DMS53 treated with DMSO at 0.1 percent for 48 hours (cell line): ENCODE measurements at regions not wholly inside any gene's neighbourhood (a gene's known extent, or its start where the extent isn't known, plus 50 kb on each side); places are given as distances from the start of the nearest gene placed in this dataset.
"Not testable (repeated sequence)": the region's sequence is repeated elsewhere in the genome, so short reads cannot be mapped to it uniquely, and the experiment has no call there.

Experiments used
- DNase-seq: peaks from one replicate; lab custom pipeline; 2025; ENCODE audit not compliant: unreplicated experiment; lab: John Stamatoyannopoulos, UW

- no peak for DNase-seq
Observed at GRCh38 chr14:71165121-71166031, 258.1 kb downstream of the PCNX1 start.

GRCh38 chr14:71166180-71166837 lies 259.1 kb downstream of the PCNX1 start:
- DNase-seq: no peak

- not testable (repeated sequence) for DNase-seq
Observed at GRCh38 chr14:71167325-71167950, 260.2 kb downstream of the PCNX1 start.

DNA sequence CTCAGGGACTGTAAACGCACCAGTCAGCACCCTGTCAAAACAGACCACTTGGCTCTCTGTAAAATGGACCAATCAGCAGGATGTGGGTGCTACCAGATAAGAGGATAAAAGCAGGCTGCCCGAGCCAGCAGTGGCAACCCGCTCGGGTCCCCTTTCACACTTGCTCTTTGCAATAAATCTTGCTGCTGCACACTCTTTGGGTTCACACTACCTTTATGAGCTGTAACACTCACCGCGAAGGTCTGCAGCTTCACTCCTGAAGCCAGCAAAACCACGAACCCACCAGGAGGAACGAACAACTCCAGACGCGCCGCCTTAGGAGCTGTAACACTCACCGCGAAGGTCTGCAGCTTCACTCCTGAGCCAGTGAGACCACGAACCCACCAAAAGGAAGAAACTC lies 260.9 kb downstream of the PCNX1 start:
- not testable (repeated sequence) for DNase-seq

DNA sequence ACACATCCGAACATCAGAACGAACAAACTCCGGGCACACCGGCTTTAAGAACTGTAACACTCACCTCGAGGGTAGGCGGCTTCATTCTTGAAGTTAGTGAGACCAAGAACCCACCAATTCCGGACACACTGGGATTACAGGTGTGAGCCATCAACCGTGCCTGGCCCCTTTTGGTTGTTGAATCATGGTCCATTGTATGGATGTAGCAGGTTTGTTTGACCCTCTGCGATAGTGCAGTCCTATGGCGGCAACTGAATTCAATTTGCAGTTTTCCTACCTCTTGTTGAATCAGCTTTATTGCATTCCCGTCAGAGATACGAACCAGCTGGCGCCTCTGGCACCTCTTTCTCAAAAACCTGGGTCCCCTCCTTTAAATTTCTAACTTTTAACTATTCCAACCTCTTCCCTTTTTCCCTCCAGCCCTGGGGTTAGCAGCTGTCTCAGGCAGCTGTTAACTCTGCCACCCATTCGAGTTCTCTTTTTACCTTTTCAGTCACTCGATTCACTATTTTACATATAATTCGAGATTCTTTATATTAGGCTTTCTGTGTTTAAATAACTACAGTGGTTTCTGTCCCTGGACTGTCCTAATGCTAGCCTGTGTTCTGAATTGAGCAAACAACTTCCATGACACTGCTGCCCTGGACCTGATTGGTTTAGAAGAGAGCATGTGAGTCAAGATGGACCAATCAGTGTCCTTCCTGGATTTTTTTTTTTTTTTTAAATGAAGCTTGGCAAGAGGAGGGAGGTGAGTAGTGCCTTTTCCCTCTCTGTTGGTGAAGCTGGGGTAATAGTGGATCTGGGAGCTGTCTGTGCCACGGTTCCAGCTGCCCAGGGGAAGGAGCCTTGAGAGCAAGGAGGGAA lies 261.5 kb downstream of the PCNX1 start:
- no peak for DNase-seq

GRCh38 chr14:71169861-71170260 lies 262.6 kb downstream of the PCNX1 start:
- DNase-seq: no peak

DNA sequence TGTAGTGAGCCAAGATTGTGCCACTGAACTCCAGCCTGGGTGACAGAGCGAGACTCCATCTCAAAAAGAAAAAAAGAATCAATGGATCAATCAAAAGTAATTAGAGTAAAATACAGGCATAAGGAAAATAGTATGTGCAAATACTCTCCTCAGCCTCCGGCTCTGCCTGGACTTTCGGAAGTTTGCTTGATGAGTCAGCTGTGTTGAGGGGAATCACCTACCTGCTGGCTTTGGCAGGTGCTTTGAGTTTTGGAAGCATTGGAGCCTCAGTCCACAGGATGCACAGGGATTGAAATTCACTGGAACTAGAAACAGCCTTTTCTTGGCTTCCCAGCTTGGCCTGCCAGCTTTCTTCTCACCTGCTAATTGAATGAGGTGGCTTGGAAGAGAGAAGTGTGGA lies 268.2 kb downstream of the PCNX1 start:
- peak; percentile 23 for DNase-seq

GRCh38 chr14:71179066-71179465 lies 271.8 kb downstream of the PCNX1 start:
- no peak for DNase-seq

GRCh38 chr14:71180397-71180796 lies 273.1 kb downstream of the PCNX1 start:
- no peak for DNase-seq

DNA sequence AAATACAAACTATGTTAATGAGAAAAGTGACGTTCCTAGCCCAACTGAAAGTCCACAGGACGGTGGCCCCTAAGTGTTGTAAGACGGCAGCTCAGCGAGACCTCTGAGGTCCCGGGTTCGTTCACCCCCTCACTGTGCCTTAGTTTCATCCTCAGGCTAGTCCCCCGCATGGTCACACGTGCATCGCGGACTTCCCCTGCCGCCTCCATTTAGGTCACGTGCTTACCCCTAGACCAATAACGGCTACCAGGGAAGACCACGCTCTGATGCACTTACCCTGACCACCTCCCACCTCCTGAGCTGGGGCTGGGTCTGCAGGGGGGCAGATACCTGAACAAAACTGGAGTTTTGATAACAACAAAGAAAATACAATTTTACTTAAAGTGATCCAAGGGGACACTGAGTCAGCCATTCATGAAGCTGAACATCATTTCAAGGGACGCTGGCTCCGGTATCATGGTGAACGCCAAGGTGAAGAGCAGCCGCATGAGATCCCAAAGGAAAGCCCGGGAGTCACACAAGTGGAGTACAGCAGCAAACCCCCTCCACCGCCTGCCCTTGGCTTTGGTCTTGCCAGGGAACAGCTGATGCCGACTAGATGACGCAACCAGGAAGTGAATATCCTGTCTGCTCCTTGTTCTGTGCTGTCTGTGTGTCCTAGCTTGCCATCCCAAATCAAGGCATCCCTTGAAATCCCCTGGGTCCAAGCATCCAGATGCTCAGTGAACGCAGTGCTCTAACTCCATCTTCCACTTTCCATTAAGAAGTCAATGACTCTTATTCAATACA lies 274.1 kb downstream of the PCNX1 start:
- no peak for DNase-seq

- DNase-seq: no peak
Observed at GRCh38 chr14:71183876-71184689, 276.8 kb downstream of the PCNX1 start.

- no peak for DNase-seq
Observed at GRCh38 chr14:71185637-71186036, 278.4 kb downstream of the PCNX1 start.

GRCh38 chr14:71187633-71188356 lies 280.5 kb downstream of the PCNX1 start:
- no peak for DNase-seq

DNA sequence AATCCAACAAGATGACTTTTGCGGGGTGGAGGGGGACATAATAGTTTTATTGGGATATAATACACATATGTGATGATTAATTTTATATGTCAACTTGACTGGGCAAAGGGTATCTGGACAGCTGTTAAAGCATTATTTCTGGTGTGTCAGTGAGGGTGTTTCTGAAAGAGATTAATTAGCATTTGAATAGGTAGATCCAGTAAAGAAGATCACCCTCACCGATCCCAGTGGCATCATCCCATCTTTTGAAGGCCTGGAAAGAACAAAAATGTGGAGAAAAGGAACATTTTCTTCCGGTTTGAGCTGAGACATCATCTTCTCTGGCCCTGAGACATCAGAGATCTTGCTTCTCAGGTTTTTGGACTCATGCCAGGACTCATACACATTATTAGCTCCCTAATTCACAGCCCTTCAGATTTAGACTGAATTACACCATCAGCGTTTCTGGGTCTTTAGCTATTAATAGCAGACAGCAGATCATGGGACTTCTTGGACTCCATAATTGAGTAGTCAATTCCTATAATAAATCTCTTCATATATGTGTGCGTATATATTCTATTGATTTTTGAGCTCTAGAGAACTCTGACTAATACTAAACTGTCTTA lies 283.6 kb downstream of the PCNX1 start:
- no peak for DNase-seq

DNA sequence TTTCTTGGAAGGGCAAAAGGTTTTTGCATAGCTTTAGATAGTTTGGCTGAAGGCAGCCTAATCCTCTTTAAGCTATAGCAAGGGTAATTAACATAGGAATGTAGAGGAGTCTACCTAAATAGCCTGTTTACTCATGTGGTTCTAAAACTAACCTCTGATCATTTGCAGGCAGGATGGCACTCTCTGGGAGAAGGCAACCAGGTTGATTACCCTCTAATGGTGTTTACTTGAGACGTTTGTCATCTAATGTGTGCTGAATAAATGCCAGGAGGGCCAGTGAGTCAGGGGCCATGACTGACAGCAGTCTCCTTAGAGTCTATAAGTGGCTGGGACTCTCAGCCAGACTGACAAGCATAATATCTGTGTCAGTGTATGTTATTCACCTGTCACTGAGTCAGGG lies 286.4 kb downstream of the PCNX1 start:
- DNase-seq: no peak

GRCh38 chr14:71194251-71194650 lies 287.0 kb downstream of the PCNX1 start:
- DNase-seq: no peak

DNA sequence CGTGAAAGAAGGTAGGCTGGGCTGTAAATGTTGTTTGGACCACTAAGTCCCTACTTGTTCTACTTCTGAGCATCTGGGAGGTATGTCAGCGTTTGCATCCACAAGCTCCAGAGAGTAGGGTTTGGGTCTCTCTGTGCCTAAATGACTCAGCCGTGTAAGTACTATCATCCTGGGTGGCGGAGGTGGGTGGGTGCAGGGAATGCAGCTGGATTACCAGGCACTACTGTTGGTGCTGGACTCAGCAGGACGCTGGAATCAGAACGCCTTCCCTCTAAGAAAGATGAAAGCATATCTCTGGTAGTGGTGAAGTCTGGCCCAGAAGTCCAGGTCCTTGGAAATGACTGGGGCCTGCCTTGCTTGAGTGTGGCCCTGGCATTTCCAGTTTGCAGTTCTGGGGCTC lies 289.7 kb downstream of the PCNX1 start:
- no peak for DNase-seq

- no peak for DNase-seq
Observed at GRCh38 chr14:71198687-71199086, 291.4 kb downstream of the PCNX1 start.
